BJ (cell line): ENCODE measurements at regions not wholly inside any gene's neighbourhood (a gene's known extent, or its start where the extent isn't known, plus 50 kb on each side); places are given as distances from the start of the nearest gene placed in this dataset.

ENCODE experiments used
- CTCF ChIA-PET: fragments of 350-600 bp; formaldehyde crosslinking; extraction: SDS; loops from one replicate; lab custom pipeline; 2021; ENCODE audit warnings: antibody characterized with exemption, inconsistent platforms; lab: Yijun Ruan, JAX
- POLR2A ChIA-PET: fragments of 300-600 bp; sonication (Branson Sonifier 250); formaldehyde crosslinking; extraction: SDS; loops from one replicate; lab custom pipeline; 2021; ENCODE audit warnings: antibody characterized with exemption; lab: Charles Lee
- DNase-seq: peaks from one replicate; pipeline ENCODE4 v3.0.0-alpha.2; 2011; ENCODE audit warnings: low read depth
- H3K27me3 ChIP-seq: 2 replicates; pipeline ENCODE4 v1.6.0; 2011; ENCODE audit warnings: low read length; ENCODE audit not compliant: control insufficient read depth, insufficient read depth
- H3K36me3 ChIP-seq: 2 replicates; pipeline ENCODE4 v1.5.1; 2011; ENCODE audit warnings: low read length; ENCODE audit not compliant: control insufficient read depth, insufficient read depth
- H3K4me3 ChIP-seq: 2 replicates; pipeline ENCODE4 v1.5.1; 2011; ENCODE audit warnings: low read depth, mild to moderate bottlenecking, control low read depth, low read length
- CTCF ChIP-seq: IDR thresholded peaks from 2 replicates; pipeline ENCODE4 v1.5.1; 2011; ENCODE audit warnings: low read depth, mild to moderate bottlenecking, control low read depth, inconsistent platforms, low read length, moderate library complexity; ENCODE audit not compliant: insufficient read depth

- Histone ChIP-seq H3K36me3 (no peaks in the 10 kb centered on the region), H3K27me3 (no peaks in the 10 kb centered on the region), H3K4me3 (no peak overlapping the region)
- POLR2A ChIA-PET, result no interaction called here
- CTCF ChIA-PET, result interaction anchor here (1.1 to 2.2 kb wide), 2 partner anchors 18 to 22 kb away, joined by 3 to 7 read pairs; no protein-coding TSS in a partner anchor
- no peak for DNase-seq
- no peak for TF ChIP-seq CTCF
Measured at GRCh38 chr12:88782351-88782750, 202.1 kb upstream of the KITLG start.

GRCh38 chr12:88781909-88782308 lies 201.6 kb upstream of the KITLG start:
- no peak for DNase-seq
- Histone ChIP-seq H3K4me3 (no peak overlapping the region), H3K27me3 (no peaks in the 10 kb centered on the region), H3K36me3 (no peaks in the 10 kb centered on the region)
- CTCF ChIA-PET, result interaction anchor here (1.0 to 2.2 kb wide), 2 partner anchors 23 to 28 kb away, joined by 3 to 7 read pairs; no protein-coding TSS in a partner anchor
- TF ChIP-seq CTCF, result no peak
- POLR2A ChIA-PET, result no interaction called here

GRCh38 chr12:88778064-88778463 lies 197.8 kb upstream of the KITLG start:
- ChIA-PET POLR2A (interaction anchor here (0.7 kb wide), 1 partner anchor 192 kb away, joined by 3 read pairs; no protein-coding TSS in a partner anchor), CTCF (no interaction called here)
- H3K27me3 ChIP-seq, result no peaks in the 10 kb centered on the region
- no peaks in the 10 kb centered on the region for H3K36me3 ChIP-seq
- no peak for DNase-seq
- H3K4me3 ChIP-seq, result no peak overlapping the region
- TF ChIP-seq CTCF, result no peak

DNA sequence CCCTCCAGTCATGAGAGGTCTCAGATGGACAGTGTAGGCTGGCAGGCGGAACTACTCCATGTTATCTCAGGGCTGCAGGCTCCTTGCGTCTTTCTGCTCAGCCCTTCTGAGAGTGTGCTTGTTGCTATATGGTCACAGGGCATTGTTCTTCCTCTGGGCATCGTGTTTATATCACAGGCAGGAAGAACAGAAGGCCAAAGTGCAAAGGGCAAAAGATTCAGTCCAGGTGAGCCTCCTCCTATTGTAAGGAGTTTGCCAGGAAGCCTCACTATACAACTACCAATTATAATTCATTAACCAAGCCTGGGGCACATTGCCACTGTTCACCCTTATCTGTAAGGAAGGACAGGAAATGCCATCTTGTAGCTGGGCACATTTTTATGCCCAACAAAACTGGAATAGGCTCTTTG lies 195.5 kb upstream of the KITLG start:
- Histone ChIP-seq H3K4me3 (no peak overlapping the region), H3K27me3 (no peaks in the 10 kb centered on the region), H3K36me3 (no peaks in the 10 kb centered on the region)
- CTCF ChIA-PET, result no interaction called here
- POLR2A ChIA-PET, result no interaction called here
- no peak for DNase-seq
- TF ChIP-seq CTCF, result no peak

DNA sequence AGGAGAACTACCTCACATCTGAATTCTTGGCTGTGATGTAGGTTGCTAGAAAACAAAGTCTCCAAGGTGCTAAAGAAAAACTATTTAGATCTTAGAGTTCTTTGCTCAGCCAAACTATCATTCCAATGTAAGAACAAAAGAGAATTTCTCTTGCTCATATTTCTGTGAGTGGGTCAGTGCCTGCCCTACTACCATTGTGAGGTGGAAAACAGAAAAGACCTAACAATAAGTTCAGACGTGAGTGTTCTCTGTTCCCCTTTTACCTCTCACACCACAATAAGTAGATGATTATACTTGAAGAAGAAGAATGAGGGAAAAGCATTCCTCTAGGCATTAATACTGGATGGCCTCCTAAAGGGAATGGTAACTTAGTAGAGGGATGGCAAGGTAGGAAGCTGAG lies 187.4 kb upstream of the KITLG start:
- ChIA-PET POLR2A (no interaction called here), CTCF (no interaction called here)
- TF ChIP-seq CTCF, result no peak
- Histone ChIP-seq H3K27me3 (no peaks in the 10 kb centered on the region), H3K4me3 (no peak overlapping the region), H3K36me3 (no peaks in the 10 kb centered on the region)
- no peak for DNase-seq
